ENCODE measurements at regions not wholly inside any gene's neighbourhood (a gene's known extent, or its start where the extent isn't known, plus 50 kb on each side); places are given as distances from the start of the nearest gene placed in this dataset.
"Not testable (repeated sequence)": the region's sequence is repeated elsewhere in the genome, so short reads cannot be mapped to it uniquely, and the experiment has no call there.

GRCh38 chr3:166593776-166594175, 756.6 kb upstream of the BCHE start:
- intact Hi-C loops (cut with DNase I), result no loop called here
- no peak for FAIRE-seq
- Histone ChIP-seq H3K36me3 (ENCODE audit: control insufficient read depth in 2 of 3, insufficient read depth in 3 of 3, low read length in 3 of 3) (no peaks in the 10 kb centered on the region), H3K4me1 (ENCODE audit: control insufficient read depth in 2 of 3, insufficient read depth in 2 of 3, low read depth in 1 of 3, low read length in 3 of 3) (no peaks in the 10 kb centered on the region), H3K9ac (ENCODE audit: low read length in 3 of 3) (no peak overlapping the region), H3K4me3 (ENCODE audit: low read length in 3 of 3) (no peak overlapping the region), H3K27ac (ENCODE audit: low read depth in 2 of 2, low read length in 2 of 2) (no peak overlapping the region), H3K27me3 (ENCODE audit: control insufficient read depth, insufficient read depth, low read length) (no peaks in the 10 kb centered on the region), H3K9me3 (ENCODE audit: control insufficient read depth in 2 of 3, insufficient read depth in 1 of 3, low read length in 3 of 3) (no peaks in the 10 kb centered on the region)
- TF ChIP-seq CTCF (IDR thresholded peaks at IDR 0.05; ENCODE audit: borderline replicate concordance, extremely low read depth, insufficient read depth), result no peak
- DNase-seq, result no peak

- Histone ChIP-seq H3K9ac (ENCODE audit: low read length in 3 of 3) (no peak overlapping the region), H3K4me3 (ENCODE audit: low read length in 3 of 3) (no peak overlapping the region), H3K4me1 (ENCODE audit: control insufficient read depth in 2 of 3, insufficient read depth in 2 of 3, low read depth in 1 of 3, low read length in 3 of 3) (no peaks in the 10 kb centered on the region), H3K27ac (ENCODE audit: low read depth in 2 of 2, low read length in 2 of 2) (no peak overlapping the region), H3K27me3 (ENCODE audit: control insufficient read depth, insufficient read depth, low read length) (no peaks in the 10 kb centered on the region), H3K9me3 (ENCODE audit: control insufficient read depth in 2 of 3, insufficient read depth in 1 of 3, low read length in 3 of 3) (peaks cover 0 to 3% (median 0%) of the 10 kb centered on the region in 3 donors), H3K36me3 (ENCODE audit: control insufficient read depth in 2 of 3, insufficient read depth in 3 of 3, low read length in 3 of 3) (no peaks in the 10 kb centered on the region)
- no peak for TF ChIP-seq CTCF (IDR thresholded peaks at IDR 0.05; ENCODE audit: borderline replicate concordance, extremely low read depth, insufficient read depth)
- intact Hi-C loops (cut with DNase I), result no loop called here
- FAIRE-seq (no peak), DNase-seq (no peak)
These were observed 745.0 kb upstream of the BCHE start for GRCh38 chr3:166582236-166582635.

- Histone ChIP-seq H3K4me3 (ENCODE audit: low read length in 3 of 3) (no peak overlapping the region), H3K36me3 (ENCODE audit: control insufficient read depth in 2 of 3, insufficient read depth in 3 of 3, low read length in 3 of 3) (no peaks in the 10 kb centered on the region), H3K9ac (ENCODE audit: low read length in 3 of 3) (no peak overlapping the region), H3K27ac (ENCODE audit: low read depth in 2 of 2, low read length in 2 of 2) (no peak overlapping the region), H3K4me1 (ENCODE audit: control insufficient read depth in 2 of 3, insufficient read depth in 2 of 3, low read depth in 1 of 3, low read length in 3 of 3) (no peaks in the 10 kb centered on the region), H3K9me3 (ENCODE audit: control insufficient read depth in 2 of 3, insufficient read depth in 1 of 3, low read length in 3 of 3) (peaks cover 0 to 3% (median 0%) of the 10 kb centered on the region in 3 donors), H3K27me3 (ENCODE audit: control insufficient read depth, insufficient read depth, low read length) (no peaks in the 10 kb centered on the region)
- intact Hi-C loops (cut with DNase I), result no loop called here
- TF ChIP-seq CTCF (IDR thresholded peaks at IDR 0.05; ENCODE audit: borderline replicate concordance, extremely low read depth, insufficient read depth), result no peak
- FAIRE-seq (no peak), DNase-seq (no peak)
These were observed 743.3 kb upstream of the BCHE start for GRCh38 chr3:166580561-166580960.

- no peaks in the 10 kb centered on the region for H3K27me3 ChIP-seq (ENCODE audit: control insufficient read depth, insufficient read depth, low read length)
- peak; percentile 93 for FAIRE-seq
- H3K4me3 ChIP-seq (ENCODE audit: low read length in 3 of 3), result peak overlapping the region in 1 of 3 donors; percentile 10
- H3K4me1 ChIP-seq (ENCODE audit: control insufficient read depth in 2 of 3, insufficient read depth in 2 of 3, low read depth in 1 of 3, low read length in 3 of 3), result no peaks in the 10 kb centered on the region
- intact Hi-C loops (cut with DNase I), result no loop called here
- H3K27ac ChIP-seq (ENCODE audit: low read depth in 2 of 2, low read length in 2 of 2), result no peak overlapping the region
- peaks cover 0 to 5% (median 0%) of the 10 kb centered on the region in 3 donors for H3K9me3 ChIP-seq (ENCODE audit: control insufficient read depth in 2 of 3, insufficient read depth in 1 of 3, low read length in 3 of 3)
- H3K36me3 ChIP-seq (ENCODE audit: control insufficient read depth in 2 of 3, insufficient read depth in 3 of 3, low read length in 3 of 3), result no peaks in the 10 kb centered on the region
- no peak for TF ChIP-seq CTCF (IDR thresholded peaks at IDR 0.05; ENCODE audit: borderline replicate concordance, extremely low read depth, insufficient read depth)
- peak in 2 of 5 donors; percentile 29 to 37 for DNase-seq
- no peak overlapping the region for H3K9ac ChIP-seq (ENCODE audit: low read length in 3 of 3)
These were observed 737.9 kb upstream of the BCHE start for GRCh38 chr3:166575161-166575560.

GRCh38 chr3:166571686-166572085, 734.5 kb upstream of the BCHE start:
- not testable (repeated sequence) for H3K27me3 ChIP-seq (ENCODE audit: control insufficient read depth, insufficient read depth, low read length)

More at GRCh38 chr3:166571686-166572085, 734.5 kb upstream of the BCHE start:
- H3K4me1 ChIP-seq (ENCODE audit: control insufficient read depth in 2 of 3, insufficient read depth in 2 of 3, low read depth in 1 of 3, low read length in 3 of 3); H3K4me3 ChIP-seq (ENCODE audit: low read length in 3 of 3); H3K9me3 ChIP-seq (ENCODE audit: control insufficient read depth in 2 of 3, insufficient read depth in 1 of 3, low read length in 3 of 3); intact Hi-C loops (cut with DNase I); H3K36me3 ChIP-seq (ENCODE audit: control insufficient read depth in 2 of 3, insufficient read depth in 3 of 3, low read length in 3 of 3); H3K9ac ChIP-seq (ENCODE audit: low read length in 3 of 3); DNase-seq; H3K27ac ChIP-seq (ENCODE audit: low read depth in 2 of 2, low read length in 2 of 2); FAIRE-seq: not testable (repeated sequence)
